OCI-LY3 (cell line): ENCODE measurements at regions not wholly inside any gene's neighbourhood (a gene's known extent, or its start where the extent isn't known, plus 50 kb on each side); places are given as distances from the start of the nearest gene placed in this dataset.

Experiments used
- EZH2phosphoT487 ChIP-seq: fragments of 200-600 bp; shearing (Covaris generic); IDR thresholded peaks from 2 replicates; pipeline ENCODE4 v1.6.1; 2018; ENCODE audit warnings: antibody characterized with exemption, mixed run types, low read depth
- TF ChIP-seq, protein P1 (sequence below): fragments of 200-600, 300-600 bp; sonication (generic); IDR thresholded peaks from 2 replicates; pipeline ENCODE4 v1.5.1; 2014; ENCODE audit warnings: antibody characterized with exemption, low read length, low read depth

DNA sequence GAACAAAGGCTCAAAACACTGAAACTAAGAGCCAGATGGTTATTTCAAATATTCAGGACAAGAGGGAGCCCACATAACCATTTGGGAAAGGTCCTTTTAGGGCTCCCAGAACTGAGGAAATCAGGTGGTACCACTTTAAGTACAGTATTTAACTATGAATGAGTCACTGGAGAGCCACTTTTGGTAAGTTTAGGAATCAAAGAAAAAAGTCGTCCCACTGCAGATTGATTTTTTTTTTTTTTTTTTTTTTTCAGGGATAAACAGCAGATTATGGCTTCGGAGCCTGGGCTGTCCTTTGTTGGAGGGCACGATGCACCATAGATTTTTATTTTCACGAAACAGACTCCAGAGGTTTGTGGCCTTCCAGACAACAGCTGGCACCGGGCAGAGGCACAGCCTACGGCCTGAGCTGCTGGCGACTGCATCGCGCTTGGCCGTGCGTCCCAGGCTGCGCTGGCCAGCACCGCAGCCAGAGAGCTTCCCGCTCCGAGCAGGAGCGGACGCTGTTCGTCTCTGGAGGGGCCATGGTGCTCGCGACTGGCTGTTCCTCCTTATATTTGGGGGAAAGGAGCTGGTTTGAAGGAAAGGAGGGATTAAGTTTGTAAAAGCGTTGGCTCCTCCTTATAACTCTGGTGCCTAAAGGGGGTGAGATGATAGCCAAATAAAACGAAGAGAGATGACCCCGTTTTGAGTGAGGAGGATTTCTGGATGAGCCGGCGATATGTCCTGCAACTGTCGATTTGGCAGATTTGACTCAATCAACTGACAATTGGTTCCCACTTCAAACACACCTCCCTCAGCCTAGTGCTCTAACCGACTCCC lies 152.9 kb upstream of the GOLIM4 start:
- TF ChIP-seq, protein P1, sequence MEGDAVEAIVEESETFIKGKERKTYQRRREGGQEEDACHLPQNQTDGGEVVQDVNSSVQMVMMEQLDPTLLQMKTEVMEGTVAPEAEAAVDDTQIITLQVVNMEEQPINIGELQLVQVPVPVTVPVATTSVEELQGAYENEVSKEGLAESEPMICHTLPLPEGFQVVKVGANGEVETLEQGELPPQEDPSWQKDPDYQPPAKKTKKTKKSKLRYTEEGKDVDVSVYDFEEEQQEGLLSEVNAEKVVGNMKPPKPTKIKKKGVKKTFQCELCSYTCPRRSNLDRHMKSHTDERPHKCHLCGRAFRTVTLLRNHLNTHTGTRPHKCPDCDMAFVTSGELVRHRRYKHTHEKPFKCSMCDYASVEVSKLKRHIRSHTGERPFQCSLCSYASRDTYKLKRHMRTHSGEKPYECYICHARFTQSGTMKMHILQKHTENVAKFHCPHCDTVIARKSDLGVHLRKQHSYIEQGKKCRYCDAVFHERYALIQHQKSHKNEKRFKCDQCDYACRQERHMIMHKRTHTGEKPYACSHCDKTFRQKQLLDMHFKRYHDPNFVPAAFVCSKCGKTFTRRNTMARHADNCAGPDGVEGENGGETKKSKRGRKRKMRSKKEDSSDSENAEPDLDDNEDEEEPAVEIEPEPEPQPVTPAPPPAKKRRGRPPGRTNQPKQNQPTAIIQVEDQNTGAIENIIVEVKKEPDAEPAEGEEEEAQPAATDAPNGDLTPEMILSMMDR, result no peak
- TF ChIP-seq EZH2phosphoT487, result no peak
